HG02610 (cell line): ENCODE measurements at regions not wholly inside any gene's neighbourhood (a gene's known extent, or its start where the extent isn't known, plus 50 kb on each side); places are given as distances from the start of the nearest gene placed in this dataset.

Source experiments
- ATAC-seq: cut with Tn5 transposase; IDR thresholded peaks from one replicate; pipeline ENCODE4 v1.9.1; 2021; ENCODE audit warnings: mild to moderate bottlenecking, moderate library complexity; ENCODE audit not compliant: unreplicated experiment

- no peak for ATAC-seq
These were observed 135.5 kb upstream of the SORCS3 start for GRCh38 chr10:104505521-104506042.

GRCh38 chr10:104509981-104510380 lies 131.1 kb upstream of the SORCS3 start:
- ATAC-seq = no peak

GRCh38 chr10:104510644-104511043 lies 130.4 kb upstream of the SORCS3 start:
- no peak for ATAC-seq

GRCh38 chr10:104512800-104513199 lies 128.3 kb upstream of the SORCS3 start:
- no peak for ATAC-seq

GRCh38 chr10:104515678-104516199 lies 125.4 kb upstream of the SORCS3 start:
- no peak for ATAC-seq

GRCh38 chr10:104516986-104517385 lies 124.1 kb upstream of the SORCS3 start:
- no peak for ATAC-seq

- no peak for ATAC-seq
These were observed 123.1 kb upstream of the SORCS3 start for GRCh38 chr10:104517946-104518345.

- no peak for ATAC-seq
These were observed 122.2 kb upstream of the SORCS3 start for GRCh38 chr10:104518891-104519290.

GRCh38 chr10:104520653-104521052 lies 120.4 kb upstream of the SORCS3 start:
- ATAC-seq = no peak

GRCh38 chr10:104521901-104522694 lies 119.0 kb upstream of the SORCS3 start:
- no peak for ATAC-seq

- ATAC-seq = no peak
These were observed 114.9 kb upstream of the SORCS3 start for GRCh38 chr10:104526188-104526587.

- ATAC-seq = no peak
These were observed 114.1 kb upstream of the SORCS3 start for GRCh38 chr10:104527013-104527412.

- no peak for ATAC-seq
These were observed 100.9 kb upstream of the SORCS3 start for GRCh38 chr10:104540181-104540580.

GRCh38 chr10:104541820-104542219 lies 99.3 kb upstream of the SORCS3 start:
- ATAC-seq = no peak

- no peak for ATAC-seq
These were observed 94.8 kb upstream of the SORCS3 start for GRCh38 chr10:104546336-104546735.

GRCh38 chr10:104546756-104547155 lies 94.3 kb upstream of the SORCS3 start:
- ATAC-seq = no peak

GRCh38 chr10:104548090-104548489 lies 93.0 kb upstream of the SORCS3 start:
- no peak for ATAC-seq

GRCh38 chr10:104556831-104557230 lies 84.3 kb upstream of the SORCS3 start:
- no peak for ATAC-seq

- no peak for ATAC-seq
These were observed 83.1 kb upstream of the SORCS3 start for GRCh38 chr10:104557966-104558365.

- no peak for ATAC-seq
These were observed 81.2 kb upstream of the SORCS3 start for GRCh38 chr10:104559935-104560334.

- no peak for ATAC-seq
These were observed 78.0 kb upstream of the SORCS3 start for GRCh38 chr10:104563051-104563450.

- ATAC-seq = no peak
These were observed 77.5 kb upstream of the SORCS3 start for GRCh38 chr10:104563548-104563947.
